HCT116 (cell line): ENCODE measurements at regions not wholly inside any gene's neighbourhood (a gene's known extent, or its start where the extent isn't known, plus 50 kb on each side); places are given as distances from the start of the nearest gene placed in this dataset.

Experiments
- ATAC-seq: fragments of 200-7000 bp; cut with Tn5 transposase; 2 replicates; pipeline ENCODE4 v1.9.1; 2020; ENCODE audit warnings: mild to moderate bottlenecking, moderate library complexity
- BruUV-seq: library from RNA; stranded (reverse); fragments of 400-500 nt; replicated peaks from 2 replicates; lab custom pipeline; 2021; lab: Mats Ljungman, UMichigan
- CTCF ChIA-PET: fragments of 300-600 bp; sonication (Branson Sonifier 250); formaldehyde crosslinking; loops from one replicate; lab custom pipeline; 2021; ENCODE audit warnings: antibody characterized with exemption; lab: Charles Lee
- POLR2A ChIA-PET: fragments of 300-600, 350-600 bp; sonication (Branson Sonifier 250); formaldehyde crosslinking; loops from one replicate; lab custom pipeline; 2021; ENCODE audit warnings: antibody characterized with exemption; lab: Charles Lee
- RAD21 ChIA-PET, 2 experiments: fragments of 300-600 bp; sonication (Branson Sonifier 250); formaldehyde crosslinking; loops; one replicate each; lab custom pipeline; 2023; ENCODE audit warnings: low total read pairs in 2 of 2; ENCODE audit not compliant: uncharacterized antibody in 2 of 2, unreplicated experiment in 2 of 2, low non-redundant PET in 1 of 2; lab: Charles Lee
- DNase-seq: peaks from one replicate; pipeline ENCODE4 v3.0.0-alpha.2; 2010; ENCODE audit warnings: low read depth, low spot score
- H2AFZ ChIP-seq: fragments of 200-600 bp; shearing (Covaris generic), sonication (generic); 2 replicates; pipeline ENCODE4 v1.6.1; 2017; ENCODE audit warnings: low read depth, mixed run types, mixed read lengths, antibody characterized with exemption, low read length; ENCODE audit not compliant: poor library complexity, severe bottlenecking
- H3K27ac ChIP-seq: 2 replicates; pipeline ENCODE4 v1.5.1; 2012; ENCODE audit warnings: low read depth, low read length
- H3K27me3 ChIP-seq: fragments of 200-600 bp; sonication (generic); 2 replicates; pipeline ENCODE4 v1.6.1; 2016; ENCODE audit warnings: mixed run types, low read length, mixed read lengths; ENCODE audit not compliant: insufficient read depth
- H3K36me3 ChIP-seq, 2 experiments: fragments of 200-500 bp in 1 of 2; fragments of 200-600 bp in 1 of 2; sonication (Bioruptor generic) in 1 of 2; sonication (generic) in 1 of 2; 2 replicates each; pipeline versions ENCODE4 v1.5.1 to v1.6.1; 2014 to 2016; ENCODE audit warnings: low read length in 2 of 2, inconsistent platforms in 1 of 2, mixed read lengths in 1 of 2, mixed run types in 1 of 2; ENCODE audit not compliant: insufficient read depth in 2 of 2, control insufficient read depth in 1 of 2
- H3K4me1 ChIP-seq, 2 experiments: fragments of 200-600 bp in 1 of 2; sonication (generic) in 1 of 2; 2 replicates each; pipeline versions ENCODE4 v1.5.1 to v1.6.1; 2012 to 2017; ENCODE audit warnings: low read length in 2 of 2, inconsistent platforms in 1 of 2, mild to moderate bottlenecking in 1 of 2, mixed read lengths in 1 of 2, mixed run types in 1 of 2, moderate library complexity in 1 of 2; ENCODE audit not compliant: insufficient read depth in 2 of 2, control insufficient read depth in 1 of 2
- H3K4me2 ChIP-seq: fragments of 200-600 bp; sonication (generic); 2 replicates; pipeline ENCODE4 v1.6.1; 2017; ENCODE audit warnings: mixed run types, low read length, mixed read lengths
- H3K4me3 ChIP-seq, 2 experiments: fragments of 200-600 bp in 1 of 2; sonication (generic) in 1 of 2; replicated peaks in 1 of 2; 2 replicates each; pipeline ENCODE4 v1.5.1; 2011 to 2016; ENCODE audit warnings: low read length in 2 of 2, control low read depth in 1 of 2, low read depth in 1 of 2, mild to moderate bottlenecking in 1 of 2, mixed read lengths in 1 of 2, mixed run types in 1 of 2
- H3K79me2 ChIP-seq: fragments of 200-600 bp; sonication (generic); 2 replicates; pipeline ENCODE4 v1.6.1; 2017; ENCODE audit warnings: mild to moderate bottlenecking, mixed run types, low read length, moderate library complexity, mixed read lengths; ENCODE audit not compliant: insufficient read depth
- H3K9ac ChIP-seq: fragments of 200-600 bp; sonication (generic); 2 replicates; pipeline ENCODE4 v1.6.1; 2016; ENCODE audit warnings: low read length, mixed read lengths
- H3K9me2 ChIP-seq: fragments of 200-600 bp; sonication (generic), shearing (Covaris generic); 2 replicates; pipeline ENCODE4 v1.6.1; 2017; ENCODE audit warnings: mixed run types, mild to moderate bottlenecking, moderate library complexity; ENCODE audit not compliant: insufficient read depth
- H3K9me3 ChIP-seq, 2 experiments: fragments of 200-500 bp in 1 of 2; fragments of 200-600 bp in 1 of 2; sonication (Bioruptor generic) in 1 of 2; sonication (generic) in 1 of 2; 2 replicates each; pipeline ENCODE4 v1.6.1; 2014 to 2017; ENCODE audit warnings: low read length in 2 of 2, mixed read lengths in 2 of 2, inconsistent platforms in 1 of 2, low read depth in 1 of 2, mild to moderate bottlenecking in 1 of 2, mixed run types in 1 of 2, moderate library complexity in 1 of 2; ENCODE audit not compliant: control insufficient read depth in 1 of 2, insufficient read depth in 1 of 2
- H4K20me1 ChIP-seq: fragments of 200-600 bp; sonication (generic), shearing (Covaris generic); 2 replicates; pipeline ENCODE4 v1.6.1; 2017; ENCODE audit warnings: mixed run types, mild to moderate bottlenecking, moderate library complexity; ENCODE audit not compliant: insufficient read depth
- ATF3 ChIP-seq: IDR thresholded peaks from 2 replicates; pipeline ENCODE4 v1.6.1; 2012
- CBX3 ChIP-seq: IDR thresholded peaks from 2 replicates; pipeline ENCODE4 v1.6.1; 2012; ENCODE audit warnings: low read depth
- ELF1 ChIP-seq: IDR thresholded peaks from 2 replicates; pipeline ENCODE4 v1.6.1; 2012; ENCODE audit warnings: low read depth, borderline replicate concordance
- JUND ChIP-seq: IDR thresholded peaks from 2 replicates; pipeline ENCODE4 v1.6.1; 2012
- MAX ChIP-seq: IDR thresholded peaks from 2 replicates; pipeline ENCODE4 v1.6.1; 2012
- POLR2A ChIP-seq: IDR thresholded peaks from 2 replicates; pipeline ENCODE4 v1.7.0; 2011; ENCODE audit warnings: borderline replicate concordance; ENCODE audit not compliant: insufficient read depth, insufficient read length; ENCODE audit errors: extremely low read depth
- TCF7L2 ChIP-seq: IDR thresholded peaks from 2 replicates; pipeline ENCODE4 v1.7.0; 2011; ENCODE audit warnings: borderline replicate concordance, inconsistent platforms; ENCODE audit not compliant: insufficient read depth, insufficient read length; ENCODE audit errors: extremely low read depth
- ZBTB33 ChIP-seq: IDR thresholded peaks from 2 replicates; pipeline ENCODE4 v1.6.1; 2011; ENCODE audit warnings: mild to moderate bottlenecking, low read length, moderate library complexity; ENCODE audit not compliant: insufficient replicate concordance; ENCODE audit errors: extremely low read depth
- ZFX ChIP-seq: fragments of 450-650 bp; IDR thresholded peaks from 2 replicates; pipeline ENCODE4 v1.6.1; 2017
- intact Hi-C: fragments of 100-400 bp; cut with micrococcal nuclease; formaldehyde crosslinking; loops from 2 replicates; pipeline ENCODE4 v1.10.0; 2022

GRCh38 chr1:2961661-2962060 is 59.6 kb upstream of the ACTRT2 start:
- H3K27ac ChIP-seq = no peak overlapping the region
- H3K4me2 ChIP-seq = no peak overlapping the region
- no peaks in the 10 kb centered on the region for H3K36me3 ChIP-seq
- no peaks in the 10 kb centered on the region for H3K79me2 ChIP-seq
- CTCF ChIA-PET = no interaction called here
- H2AFZ ChIP-seq = no peak overlapping the region
- H3K4me1 ChIP-seq = no peaks in the 10 kb centered on the region
- TF ChIP-seq TCF7L2 (no peak), ZBTB33 (no peak), ZFX (no peak), POLR2A (no peak), ATF3 (no peak), ELF1 (no peak), MAX (no peak)
- RAD21 ChIA-PET = no interaction called here
- DNase-seq (no peak), ATAC-seq (no peak)
- peaks cover 9 to 11% of the 10 kb centered on the region in 2 experiments; a peak in 2 of 4 replicates for H3K9me3 ChIP-seq
- POLR2A ChIA-PET = no interaction called here
- intact Hi-C loops = no loop called here
- no peak overlapping the region for H3K4me3 ChIP-seq
- no peaks in the 10 kb centered on the region for H3K27me3 ChIP-seq
- no peaks in the 10 kb centered on the region for H4K20me1 ChIP-seq
- no peak overlapping the region for H3K9ac ChIP-seq
- H3K9me2 ChIP-seq = no peaks in the 10 kb centered on the region
- no TSS peak for BruUV-seq

- TF ChIP-seq CBX3 (no peak), JUND (no peak), POLR2A (no peak), ZBTB33 (no peak)
Observed at GRCh38 chr1:2962061-2962460, 59.2 kb upstream of the ACTRT2 start.

More at GRCh38 chr1:2962061-2962460, 59.2 kb upstream of the ACTRT2 start:
- intact Hi-C loops = no loop called here
- H3K4me3 ChIP-seq = no peak overlapping the region
- no peaks in the 10 kb centered on the region for H3K4me1 ChIP-seq
- H3K4me2 ChIP-seq = no peak overlapping the region
- no peak for ATAC-seq
- no peaks in the 10 kb centered on the region for H3K36me3 ChIP-seq
- no peak overlapping the region for H3K9ac ChIP-seq
- DNase-seq = no peak
- ChIA-PET CTCF (no interaction called here), RAD21 (no interaction called here), POLR2A (no interaction called here)
- no peaks in the 10 kb centered on the region for H4K20me1 ChIP-seq
- H3K9me2 ChIP-seq = no peaks in the 10 kb centered on the region
- H3K27ac ChIP-seq = no peak overlapping the region
- no peaks in the 10 kb centered on the region for H3K27me3 ChIP-seq
- no peaks in the 10 kb centered on the region for H3K79me2 ChIP-seq
- H3K9me3 ChIP-seq = peaks cover 9 to 11% of the 10 kb centered on the region in 2 experiments; a peak in 2 of 4 replicates
- BruUV-seq = no TSS peak
- no peak overlapping the region for H2AFZ ChIP-seq
